H9 (cell line): ENCODE measurements at regions not wholly inside any gene's neighbourhood (a gene's known extent, or its start where the extent isn't known, plus 50 kb on each side); places are given as distances from the start of the nearest gene placed in this dataset.

Experiments used
- DNase-seq: peaks from one replicate; pipeline ENCODE4 v3.0.0-alpha.2; 2017
- H2AFZ ChIP-seq: one replicate; pipeline ENCODE4 v1.6.1; 2013; ENCODE audit warnings: mild to moderate bottlenecking, low read length, control low read depth, moderate library complexity
- H2AK5ac ChIP-seq: 2 replicates; pipeline ENCODE4 v1.6.1; 2013; ENCODE audit warnings: low read length, control low read depth, mixed read lengths; ENCODE audit not compliant: insufficient read length
- H2BK120ac ChIP-seq: one replicate; pipeline ENCODE4 v1.6.1; 2013; ENCODE audit warnings: low read depth, mild to moderate bottlenecking, low read length, control low read depth, inconsistent platforms; ENCODE audit not compliant: poor library complexity, severe bottlenecking
- H2BK12ac ChIP-seq: 2 replicates; pipeline ENCODE4 v1.6.1; 2013; ENCODE audit warnings: low read length, control low read depth, mixed read lengths, low read depth; ENCODE audit not compliant: insufficient read length
- H2BK15ac ChIP-seq: 2 replicates; pipeline ENCODE4 v1.6.1; 2013; ENCODE audit warnings: low read depth, low read length, control low read depth
- H2BK20ac ChIP-seq: one replicate; pipeline ENCODE4 v1.6.1; 2013; ENCODE audit warnings: low read depth, mild to moderate bottlenecking, low read length, control low read depth, inconsistent platforms; ENCODE audit not compliant: poor library complexity, severe bottlenecking
- H2BK5ac ChIP-seq: 2 replicates; pipeline ENCODE4 v1.6.1; 2013; ENCODE audit warnings: low read length, control low read depth, mixed read lengths; ENCODE audit not compliant: insufficient read length
- H3K14ac ChIP-seq: 2 replicates; pipeline ENCODE4 v1.6.1; 2013; ENCODE audit warnings: low read length, control low read depth; ENCODE audit not compliant: insufficient read depth
- H3K18ac ChIP-seq: 2 replicates; pipeline ENCODE4 v1.6.1; 2013; ENCODE audit warnings: low read depth, mild to moderate bottlenecking, mixed read lengths, low read length, control low read depth; ENCODE audit not compliant: insufficient read length
- H3K23ac ChIP-seq: 2 replicates; pipeline ENCODE4 v1.6.1; 2013; ENCODE audit warnings: low read length, control low read depth, mixed read lengths, low read depth; ENCODE audit not compliant: insufficient read length
- H3K23me2 ChIP-seq: 2 replicates; pipeline ENCODE4 v1.6.1; 2013; ENCODE audit warnings: low read depth, mild to moderate bottlenecking, mixed read lengths, low read length, control low read depth; ENCODE audit not compliant: insufficient read length, poor library complexity, severe bottlenecking
- H3K27ac ChIP-seq: 2 replicates; pipeline ENCODE4 v1.5.1; 2013; ENCODE audit warnings: low read length, control low read depth, mixed read lengths, low read depth; ENCODE audit not compliant: insufficient read length
- H3K27me3 ChIP-seq: 2 replicates; pipeline ENCODE4 v1.6.1; 2013; ENCODE audit warnings: low read length, control low read depth, inconsistent platforms; ENCODE audit not compliant: insufficient read depth
- H3K4ac ChIP-seq: 2 replicates; pipeline ENCODE4 v1.6.1; 2013; ENCODE audit warnings: low read depth, mild to moderate bottlenecking, control low read depth, inconsistent platforms, low read length, moderate library complexity
- H3K4me1 ChIP-seq: 2 replicates; pipeline ENCODE4 v1.6.1; 2013; ENCODE audit warnings: low read length, control low read depth, inconsistent platforms; ENCODE audit not compliant: insufficient read depth
- H3K4me2 ChIP-seq: 2 replicates; pipeline ENCODE4 v1.6.1; 2013; ENCODE audit warnings: low read length, control low read depth, mixed read lengths; ENCODE audit not compliant: insufficient read length, insufficient read depth
- H3K56ac ChIP-seq: 2 replicates; pipeline ENCODE4 v1.6.1; 2013; ENCODE audit warnings: low read depth, mild to moderate bottlenecking, mixed read lengths, low read length, control low read depth; ENCODE audit not compliant: insufficient read length
- H3K79me1 ChIP-seq: 2 replicates; pipeline ENCODE4 v1.6.1; 2013; ENCODE audit warnings: low read depth, mild to moderate bottlenecking, moderate library complexity, low read length, control low read depth, inconsistent platforms; ENCODE audit not compliant: insufficient read depth, poor library complexity, severe bottlenecking
- H3K79me2 ChIP-seq: 2 replicates; pipeline ENCODE4 v1.6.1; 2013; ENCODE audit warnings: low read length, control low read depth, inconsistent platforms; ENCODE audit not compliant: insufficient read depth
- H3K9ac ChIP-seq: 2 replicates; pipeline ENCODE4 v1.6.1; 2013; ENCODE audit warnings: low read length, control low read depth, mixed read lengths; ENCODE audit not compliant: insufficient read length; ENCODE audit errors: extremely low read depth
- H3K9me3 ChIP-seq: one replicate; pipeline ENCODE4 v1.6.1; 2013; ENCODE audit warnings: low read depth, low read length, inconsistent platforms; ENCODE audit not compliant: control insufficient read depth
- H3T11ph ChIP-seq: one replicate; pipeline ENCODE4 v1.6.1; 2013; ENCODE audit warnings: mild to moderate bottlenecking, low read length, control low read depth, inconsistent platforms
- H4K20me1 ChIP-seq: one replicate; pipeline ENCODE4 v1.6.1; 2013; ENCODE audit not compliant: control insufficient read depth, insufficient read length, insufficient read depth
- H4K5ac ChIP-seq: 2 replicates; pipeline ENCODE4 v1.6.1; 2013; ENCODE audit warnings: low read depth, mild to moderate bottlenecking, mixed read lengths, low read length, control low read depth; ENCODE audit not compliant: insufficient read length
- H4K8ac ChIP-seq: replicated peaks from 2 replicates; pipeline ENCODE4 v1.6.1; 2013; ENCODE audit warnings: low read length, control low read depth, mixed read lengths, low read depth; ENCODE audit not compliant: insufficient read length
- H4K91ac ChIP-seq: 2 replicates; pipeline ENCODE4 v1.6.1; 2013; ENCODE audit warnings: low read depth, mild to moderate bottlenecking, moderate library complexity, mixed read lengths, low read length, control low read depth; ENCODE audit not compliant: insufficient read length
- H3K27ac Mint-ChIP-seq, 3 experiments: 2 replicates in 2 of 3; 3 replicates in 1 of 3; pipeline ENCODE4 v1.8.0; 2020 to 2021; ENCODE audit warnings: mixed read lengths in 3 of 3, mild to moderate bottlenecking in 1 of 3, moderate library complexity in 1 of 3
- H3K27me3 Mint-ChIP-seq: 2 replicates; pipeline ENCODE4 v1.8.0; 2021; ENCODE audit warnings: low read depth, mild to moderate bottlenecking, moderate library complexity, mixed read lengths
- H3K36me3 Mint-ChIP-seq, 3 experiments: 2 replicates in 2 of 3; 3 replicates in 1 of 3; pipeline ENCODE4 v1.8.0; 2020 to 2021; ENCODE audit warnings: low read depth in 3 of 3, mixed read lengths in 3 of 3; ENCODE audit not compliant: insufficient read depth in 1 of 3
- H3K4me1 Mint-ChIP-seq, 2 experiments: 2 replicates each; pipeline ENCODE4 v1.8.0; 2020; ENCODE audit warnings: mixed read lengths in 2 of 2
- H3K4me3 Mint-ChIP-seq, 2 experiments: 2 replicates in 1 of 2; 3 replicates in 1 of 2; pipeline ENCODE4 v1.8.0; 2020 to 2021; ENCODE audit warnings: mild to moderate bottlenecking in 2 of 2, mixed read lengths in 2 of 2, moderate library complexity in 1 of 2
- H3K9me3 Mint-ChIP-seq, 2 experiments: 2 replicates in 1 of 2; 3 replicates in 1 of 2; pipeline ENCODE4 v1.8.0; 2020; ENCODE audit warnings: mild to moderate bottlenecking in 2 of 2, mixed read lengths in 2 of 2, moderate library complexity in 1 of 2
- WGBS: extraction: QIAGEN DNeasy Blood & Tissue Kit; methylation state at CpG from one replicate; pipeline ENCODE4 v1.1.7; 2013; ENCODE audit warnings: missing lambda C conversion rate, low lambda C conversion rate, mixed read lengths; ENCODE audit not compliant: insufficient read length; ENCODE audit errors: extremely low coverage; 5-methylcytosine and 5-hydroxymethylcytosine counted together
- TF ChIP-seq, protein P1 (sequence below): fragments of 200-600 bp; sonication (generic); conservative IDR thresholded peaks from 3 replicates; pipeline ENCODE4 v1.8.0; 2021; ENCODE audit warnings: antibody characterized with exemption, mild to moderate bottlenecking

DNA sequence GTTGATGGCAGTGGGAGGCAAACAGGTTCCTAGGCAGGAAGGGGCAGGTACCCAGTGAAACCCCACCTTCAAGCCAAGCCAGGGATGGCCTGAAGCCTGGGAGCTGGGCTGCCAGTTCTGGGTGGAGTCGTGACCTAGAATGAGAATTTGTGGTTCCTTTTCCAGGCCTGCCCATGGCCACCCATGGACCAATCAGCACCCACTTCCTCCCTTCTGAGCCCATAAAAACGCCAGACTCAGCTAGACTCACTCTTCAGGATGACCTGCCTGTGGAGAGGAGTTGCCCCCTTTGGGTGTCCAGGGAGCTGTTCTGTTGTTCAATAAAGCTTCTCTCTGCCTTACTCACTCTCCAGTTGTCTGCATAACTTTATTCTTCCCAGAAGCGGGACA, 144.0 kb upstream of the MRPS30 start:
- H2BK20ac ChIP-seq, result no peak overlapping the region
- no peak overlapping the region for H2BK120ac ChIP-seq
- H4K5ac ChIP-seq, result no peak overlapping the region
- H3K18ac ChIP-seq, result no peak overlapping the region
- no peaks in the 10 kb centered on the region for H4K20me1 ChIP-seq
- no peaks in the 10 kb centered on the region for H3K79me2 ChIP-seq
- H3K23ac ChIP-seq, result no peak overlapping the region
- H3K4me1 Mint-ChIP-seq, result no peaks in the 10 kb centered on the region; a peak in 1 of 4 replicates
- no peaks in the 10 kb centered on the region for H3K27me3 ChIP-seq
- no CpG with 5 or more reads among the region's 3 CpGs for WGBS
- H2AK5ac ChIP-seq, result no peak overlapping the region
- no peak overlapping the region for H4K8ac ChIP-seq
- H3K56ac ChIP-seq, result no peak overlapping the region
- no peak overlapping the region for H3K9ac ChIP-seq
- H2BK12ac ChIP-seq, result no peak overlapping the region
- H3K23me2 ChIP-seq, result no peaks in the 10 kb centered on the region
- no peaks in the 10 kb centered on the region for H3K9me3 ChIP-seq
- H4K91ac ChIP-seq, result no peak overlapping the region
- H2BK5ac ChIP-seq, result no peak overlapping the region
- H3K14ac ChIP-seq, result no peak overlapping the region; the same call in 1 of the 2 replicates
- no peak overlapping the region for H3K27ac Mint-ChIP-seq
- H3K36me3 Mint-ChIP-seq, result peaks cover 1 to 15% (median 8%) of the 10 kb centered on the region in 3 experiments; a peak in 4 of 7 replicates
- no peak overlapping the region for H2BK15ac ChIP-seq
- no peaks in the 10 kb centered on the region; the same call in 1 of the 2 replicates for H3K27me3 Mint-ChIP-seq
- no peak overlapping the region for H3K27ac ChIP-seq
- H2AFZ ChIP-seq, result no peak overlapping the region
- TF ChIP-seq, protein P1, sequence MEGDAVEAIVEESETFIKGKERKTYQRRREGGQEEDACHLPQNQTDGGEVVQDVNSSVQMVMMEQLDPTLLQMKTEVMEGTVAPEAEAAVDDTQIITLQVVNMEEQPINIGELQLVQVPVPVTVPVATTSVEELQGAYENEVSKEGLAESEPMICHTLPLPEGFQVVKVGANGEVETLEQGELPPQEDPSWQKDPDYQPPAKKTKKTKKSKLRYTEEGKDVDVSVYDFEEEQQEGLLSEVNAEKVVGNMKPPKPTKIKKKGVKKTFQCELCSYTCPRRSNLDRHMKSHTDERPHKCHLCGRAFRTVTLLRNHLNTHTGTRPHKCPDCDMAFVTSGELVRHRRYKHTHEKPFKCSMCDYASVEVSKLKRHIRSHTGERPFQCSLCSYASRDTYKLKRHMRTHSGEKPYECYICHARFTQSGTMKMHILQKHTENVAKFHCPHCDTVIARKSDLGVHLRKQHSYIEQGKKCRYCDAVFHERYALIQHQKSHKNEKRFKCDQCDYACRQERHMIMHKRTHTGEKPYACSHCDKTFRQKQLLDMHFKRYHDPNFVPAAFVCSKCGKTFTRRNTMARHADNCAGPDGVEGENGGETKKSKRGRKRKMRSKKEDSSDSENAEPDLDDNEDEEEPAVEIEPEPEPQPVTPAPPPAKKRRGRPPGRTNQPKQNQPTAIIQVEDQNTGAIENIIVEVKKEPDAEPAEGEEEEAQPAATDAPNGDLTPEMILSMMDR, result no peak
- H3K79me1 ChIP-seq, result no peaks in the 10 kb centered on the region
- no peak overlapping the region for H3T11ph ChIP-seq
- no peak overlapping the region for H3K4me3 Mint-ChIP-seq
- no peak overlapping the region for H3K4ac ChIP-seq
- DNase-seq, result no peak
- H3K4me2 ChIP-seq, result no peak overlapping the region
- H3K9me3 Mint-ChIP-seq, result peaks cover 6 to 14% of the 10 kb centered on the region in 2 experiments
- no peaks in the 10 kb centered on the region for H3K4me1 ChIP-seq
